ENCODE measurements at regions not wholly inside any gene's neighbourhood (a gene's known extent, or its start where the extent isn't known, plus 50 kb on each side); places are given as distances from the start of the nearest gene placed in this dataset.

GRCh38 chr4:13865871-13866669 lies 238.5 kb upstream of the BOD1L1 start:
- no peaks in the 10 kb centered on the region for H3K4me1 Mint-ChIP-seq (ENCODE audit: low read depth)
- DNase-seq (ENCODE audit: low spot score) = no peak
- H3K9me3 Mint-ChIP-seq = no peaks in the 10 kb centered on the region
- H3K4me3 Mint-ChIP-seq = no peak overlapping the region
- intact Hi-C loops (cut with micrococcal nuclease) = no loop called here
- H3K36me3 Mint-ChIP-seq (ENCODE audit: low read depth) = no peaks in the 10 kb centered on the region
- no peaks in the 10 kb centered on the region for H3K27me3 Mint-ChIP-seq (ENCODE audit: insufficient read depth)
- H3K27ac Mint-ChIP-seq = no peak overlapping the region

- Mint-ChIP-seq H3K4me1 (ENCODE audit: low read depth) (no peaks in the 10 kb centered on the region), H3K27me3 (ENCODE audit: insufficient read depth) (no peaks in the 10 kb centered on the region), H3K9me3 (no peaks in the 10 kb centered on the region), H3K4me3 (no peak overlapping the region), H3K36me3 (ENCODE audit: low read depth) (no peaks in the 10 kb centered on the region), H3K27ac (no peak overlapping the region)
- no peak for DNase-seq (ENCODE audit: low spot score)
- intact Hi-C loops (cut with micrococcal nuclease) = no loop called here
Measured at GRCh38 chr4:13866881-13867280, 239.4 kb upstream of the BOD1L1 start.

GRCh38 chr4:13872155-13872554 lies 244.6 kb upstream of the BOD1L1 start:
- no peaks in the 10 kb centered on the region for H3K27me3 Mint-ChIP-seq (ENCODE audit: insufficient read depth)
- intact Hi-C loops (cut with micrococcal nuclease) = no loop called here
- H3K27ac Mint-ChIP-seq = no peak overlapping the region
- H3K4me1 Mint-ChIP-seq (ENCODE audit: low read depth) = no peaks in the 10 kb centered on the region
- no peak overlapping the region for H3K4me3 Mint-ChIP-seq
- H3K36me3 Mint-ChIP-seq (ENCODE audit: low read depth) = no peaks in the 10 kb centered on the region
- H3K9me3 Mint-ChIP-seq = no peaks in the 10 kb centered on the region
- no peak for DNase-seq (ENCODE audit: low spot score)

GRCh38 chr4:13872955-13873354 lies 245.4 kb upstream of the BOD1L1 start:
- H3K27ac Mint-ChIP-seq = no peak overlapping the region
- intact Hi-C loops (cut with micrococcal nuclease) = no loop called here
- no peaks in the 10 kb centered on the region for H3K9me3 Mint-ChIP-seq

GRCh38 chr4:13875181-13875580 lies 247.7 kb upstream of the BOD1L1 start:
- no peak overlapping the region for H3K4me3 Mint-ChIP-seq
- H3K4me1 Mint-ChIP-seq (ENCODE audit: low read depth) = no peaks in the 10 kb centered on the region
- intact Hi-C loops (cut with micrococcal nuclease) = no loop called here
- H3K27me3 Mint-ChIP-seq (ENCODE audit: insufficient read depth) = no peaks in the 10 kb centered on the region
- no peaks in the 10 kb centered on the region for H3K9me3 Mint-ChIP-seq
- H3K27ac Mint-ChIP-seq = no peak overlapping the region
- DNase-seq (ENCODE audit: low spot score) = no peak
- no peaks in the 10 kb centered on the region for H3K36me3 Mint-ChIP-seq (ENCODE audit: low read depth)

More at GRCh38 chr4:13872955-13873354, 245.4 kb upstream of the BOD1L1 start:
- Mint-ChIP-seq H3K36me3 (ENCODE audit: low read depth) (no peaks in the 10 kb centered on the region), H3K27me3 (ENCODE audit: insufficient read depth) (no peaks in the 10 kb centered on the region), H3K4me1 (ENCODE audit: low read depth) (no peaks in the 10 kb centered on the region), H3K4me3 (no peak overlapping the region)
- no peak for DNase-seq (ENCODE audit: low spot score)

GRCh38 chr4:13876131-13876530 lies 248.6 kb upstream of the BOD1L1 start:
- no peak for DNase-seq (ENCODE audit: low spot score)
- no peaks in the 10 kb centered on the region for H3K27me3 Mint-ChIP-seq (ENCODE audit: insufficient read depth)
- H3K36me3 Mint-ChIP-seq (ENCODE audit: low read depth) = no peaks in the 10 kb centered on the region
- intact Hi-C loops (cut with micrococcal nuclease) = no loop called here
- no peaks in the 10 kb centered on the region for H3K4me1 Mint-ChIP-seq (ENCODE audit: low read depth)
- H3K9me3 Mint-ChIP-seq = no peaks in the 10 kb centered on the region
- H3K27ac Mint-ChIP-seq = no peak overlapping the region
- H3K4me3 Mint-ChIP-seq = no peak overlapping the region

GRCh38 chr4:13876940-13877339 lies 249.4 kb upstream of the BOD1L1 start:
- Mint-ChIP-seq H3K36me3 (ENCODE audit: low read depth) (no peaks in the 10 kb centered on the region), H3K27me3 (ENCODE audit: insufficient read depth) (no peaks in the 10 kb centered on the region), H3K27ac (no peak overlapping the region), H3K4me1 (ENCODE audit: low read depth) (no peaks in the 10 kb centered on the region), H3K9me3 (no peaks in the 10 kb centered on the region), H3K4me3 (no peak overlapping the region)
- no peak for DNase-seq (ENCODE audit: low spot score)
- intact Hi-C loops (cut with micrococcal nuclease) = no loop called here

- Mint-ChIP-seq H3K4me3 (no peak overlapping the region), H3K9me3 (no peaks in the 10 kb centered on the region), H3K27ac (no peak overlapping the region), H3K27me3 (ENCODE audit: insufficient read depth) (no peaks in the 10 kb centered on the region), H3K4me1 (ENCODE audit: low read depth) (no peaks in the 10 kb centered on the region), H3K36me3 (ENCODE audit: low read depth) (no peaks in the 10 kb centered on the region)
- DNase-seq (ENCODE audit: low spot score) = no peak
- intact Hi-C loops (cut with micrococcal nuclease) = no loop called here
Measured at GRCh38 chr4:13877626-13878025, 250.1 kb upstream of the BOD1L1 start.

- intact Hi-C loops (cut with micrococcal nuclease) = no loop called here
- Mint-ChIP-seq H3K36me3 (ENCODE audit: low read depth) (no peaks in the 10 kb centered on the region), H3K27ac (no peak overlapping the region)
Measured at GRCh38 chr4:13881892-13882291, 254.4 kb upstream of the BOD1L1 start.

GRCh38 chr4:13887010-13887409 lies 259.5 kb upstream of the BOD1L1 start:
- no peaks in the 10 kb centered on the region for H3K36me3 Mint-ChIP-seq (ENCODE audit: low read depth)
- intact Hi-C loops (cut with micrococcal nuclease) = no loop called here

More at GRCh38 chr4:13881892-13882291, 254.4 kb upstream of the BOD1L1 start:
- Mint-ChIP-seq H3K4me1 (ENCODE audit: low read depth) (no peaks in the 10 kb centered on the region), H3K9me3 (no peaks in the 10 kb centered on the region), H3K27me3 (ENCODE audit: insufficient read depth) (no peaks in the 10 kb centered on the region), H3K4me3 (no peak overlapping the region)
- no peak for DNase-seq (ENCODE audit: low spot score)

GRCh38 chr4:13888112-13888511 lies 260.6 kb upstream of the BOD1L1 start:
- H3K9me3 Mint-ChIP-seq = no peaks in the 10 kb centered on the region
- H3K4me3 Mint-ChIP-seq = no peak overlapping the region
- intact Hi-C loops (cut with micrococcal nuclease) = no loop called here
- no peaks in the 10 kb centered on the region for H3K36me3 Mint-ChIP-seq (ENCODE audit: low read depth)
- DNase-seq (ENCODE audit: low spot score) = no peak
- H3K4me1 Mint-ChIP-seq (ENCODE audit: low read depth) = peaks cover 7% of the 10 kb centered on the region
- H3K27ac Mint-ChIP-seq = no peak overlapping the region
- no peaks in the 10 kb centered on the region for H3K27me3 Mint-ChIP-seq (ENCODE audit: insufficient read depth)

More at GRCh38 chr4:13887010-13887409, 259.5 kb upstream of the BOD1L1 start:
- Mint-ChIP-seq H3K9me3 (no peaks in the 10 kb centered on the region), H3K27me3 (ENCODE audit: insufficient read depth) (no peaks in the 10 kb centered on the region), H3K4me1 (ENCODE audit: low read depth) (peaks cover 3% of the 10 kb centered on the region), H3K27ac (no peak overlapping the region), H3K4me3 (no peak overlapping the region)
- DNase-seq (ENCODE audit: low spot score) = no peak

- Mint-ChIP-seq H3K4me1 (ENCODE audit: low read depth) (peaks cover 7% of the 10 kb centered on the region), H3K9me3 (no peaks in the 10 kb centered on the region), H3K27ac (no peak overlapping the region), H3K36me3 (ENCODE audit: low read depth) (no peaks in the 10 kb centered on the region), H3K27me3 (ENCODE audit: insufficient read depth) (peaks cover 2% of the 10 kb centered on the region), H3K4me3 (no peak overlapping the region)
- intact Hi-C loops (cut with micrococcal nuclease) = no loop called here
- no peak for DNase-seq (ENCODE audit: low spot score)
Measured at GRCh38 chr4:13891544-13891939, 264.0 kb upstream of the BOD1L1 start.

- no peaks in the 10 kb centered on the region for H3K9me3 Mint-ChIP-seq
- no peak overlapping the region for H3K4me3 Mint-ChIP-seq
- H3K4me1 Mint-ChIP-seq (ENCODE audit: low read depth) = peaks cover 7% of the 10 kb centered on the region
- intact Hi-C loops (cut with micrococcal nuclease) = no loop called here
- peaks cover 2% of the 10 kb centered on the region for H3K27me3 Mint-ChIP-seq (ENCODE audit: insufficient read depth)
- H3K36me3 Mint-ChIP-seq (ENCODE audit: low read depth) = no peaks in the 10 kb centered on the region
- H3K27ac Mint-ChIP-seq = no peak overlapping the region
- no peak for DNase-seq (ENCODE audit: low spot score)
Measured at GRCh38 chr4:13892739-13893105, 265.2 kb upstream of the BOD1L1 start.

GRCh38 chr4:13893211-13893610 lies 265.7 kb upstream of the BOD1L1 start:
- H3K4me3 Mint-ChIP-seq = no peak overlapping the region
- no peak overlapping the region for H3K27ac Mint-ChIP-seq
- intact Hi-C loops (cut with micrococcal nuclease) = no loop called here
- no peak for DNase-seq (ENCODE audit: low spot score)
- peaks cover 2% of the 10 kb centered on the region for H3K27me3 Mint-ChIP-seq (ENCODE audit: insufficient read depth)
- no peaks in the 10 kb centered on the region for H3K36me3 Mint-ChIP-seq (ENCODE audit: low read depth)
- peaks cover 7% of the 10 kb centered on the region for H3K4me1 Mint-ChIP-seq (ENCODE audit: low read depth)
- H3K9me3 Mint-ChIP-seq = no peaks in the 10 kb centered on the region

All from activated T-helper 1 cell treated with anti-CD3 and anti-CD28 coated beads, Interleukin-12 subunit alpha, Interleukin-12 subunit beta, Interleukin-2, Interleukin-4 antibody, amounts not matched to agents 30 ng/mL and 10 ng/mL and 1 ng/mL, durations not matched to agents 14 hours and 24 hours and 36 hours (primary cell).